Activated CD4-positive, alpha-beta T cell treated with anti-CD3 and anti-CD28 coated beads for 36 hours (primary cell): ENCODE measurements at regions not wholly inside any gene's neighbourhood (a gene's known extent, or its start where the extent isn't known, plus 50 kb on each side); places are given as distances from the start of the nearest gene placed in this dataset.

Source experiments
- ATAC-seq: fragments of 200-7000 bp; cut with Tn5 transposase; one replicate; pipeline ENCODE4 v1.10.0; 2021; ENCODE audit warnings: mild to moderate bottlenecking, moderate library complexity
- CTCF ChIA-PET: fragments of 350-600 bp; sonication (Branson Sonifier 250); formaldehyde crosslinking; loops from one replicate; lab custom pipeline; 2021; ENCODE audit warnings: antibody characterized with exemption; lab: Charles Lee
- POLR2A ChIA-PET: fragments of 350-600 bp; sonication (Branson Sonifier 250); formaldehyde crosslinking; loops from one replicate; lab custom pipeline; 2021; ENCODE audit warnings: antibody characterized with exemption, inconsistent platforms; lab: Charles Lee
- DNase-seq: peaks from one replicate; pipeline ENCODE4 v3.0.0-alpha.2; 2020
- H3K27ac Mint-ChIP-seq: one replicate; pipeline ENCODE4 v1.8.0; 2021; ENCODE audit warnings: mixed read lengths
- H3K27me3 Mint-ChIP-seq: one replicate; pipeline ENCODE4 v1.8.0; 2021; ENCODE audit warnings: mixed read lengths
- H3K36me3 Mint-ChIP-seq: one replicate; pipeline ENCODE4 v1.8.0; 2021; ENCODE audit warnings: low read depth, mixed read lengths
- H3K4me1 Mint-ChIP-seq: one replicate; pipeline ENCODE4 v1.8.0; 2021; ENCODE audit warnings: mixed read lengths
- H3K4me3 Mint-ChIP-seq: one replicate; pipeline ENCODE4 v1.8.0; 2021; ENCODE audit warnings: mild to moderate bottlenecking, moderate library complexity, mixed read lengths
- H3K9me3 Mint-ChIP-seq: one replicate; pipeline ENCODE4 v1.8.0; 2021; ENCODE audit warnings: low read depth, mixed read lengths
- intact Hi-C, 2 experiments: fragments of 100-400 bp; cut with DNase I in 1 of 2; cut with micrococcal nuclease in 1 of 2; formaldehyde crosslinking; loops; one replicate each; pipeline versions ENCODE4 v1.14.2 to v1.15.1; 2022 to 2024; cut with DNase I, micrococcal nuclease

GRCh38 chr5:38022631-38023030 is 182.8 kb upstream of the GDNF start:
- intact Hi-C loops, result no loop called here
- Mint-ChIP-seq H3K27me3 (peaks cover 3% of the 10 kb centered on the region), H3K27ac (no peak overlapping the region), H3K4me3 (no peak overlapping the region), H3K4me1 (no peaks in the 10 kb centered on the region), H3K9me3 (no peaks in the 10 kb centered on the region), H3K36me3 (no peaks in the 10 kb centered on the region)
- DNase-seq (no peak), ATAC-seq (no peak)
- POLR2A ChIA-PET, result no interaction called here
- CTCF ChIA-PET, result no interaction called here

DNA sequence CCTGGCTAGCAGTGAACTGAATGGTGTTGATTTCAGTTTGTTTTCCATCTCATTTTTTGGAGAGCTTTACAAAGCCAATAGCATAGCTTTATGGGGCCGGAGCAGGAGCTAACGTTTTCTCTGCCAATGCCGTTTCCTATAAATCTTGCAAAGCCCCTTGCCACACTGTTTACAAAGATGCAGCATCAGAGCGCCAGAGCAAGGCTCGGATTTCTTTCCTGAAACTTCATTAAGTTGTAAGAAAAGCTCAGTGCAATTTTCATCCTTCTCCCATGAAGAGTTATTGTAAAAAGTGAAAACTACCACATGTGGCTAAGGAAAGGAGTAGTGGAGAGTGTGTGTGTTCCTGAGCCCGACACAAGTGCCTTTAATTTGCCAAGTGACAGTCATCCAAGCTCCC is 178.2 kb upstream of the GDNF start:
- H3K27ac Mint-ChIP-seq, result no peak overlapping the region
- DNase-seq (no peak), ATAC-seq (no peak)
- POLR2A ChIA-PET, result no interaction called here
- no peak overlapping the region for H3K4me3 Mint-ChIP-seq
- no peaks in the 10 kb centered on the region for H3K9me3 Mint-ChIP-seq
- intact Hi-C loops, result no loop called here
- H3K36me3 Mint-ChIP-seq, result no peaks in the 10 kb centered on the region
- H3K27me3 Mint-ChIP-seq, result peaks cover 2% of the 10 kb centered on the region
- H3K4me1 Mint-ChIP-seq, result no peaks in the 10 kb centered on the region
- CTCF ChIA-PET, result interaction anchor here (0.6 kb wide), 1 partner anchor 249 kb away, joined by 3 read pairs; no protein-coding TSS in a partner anchor

DNA sequence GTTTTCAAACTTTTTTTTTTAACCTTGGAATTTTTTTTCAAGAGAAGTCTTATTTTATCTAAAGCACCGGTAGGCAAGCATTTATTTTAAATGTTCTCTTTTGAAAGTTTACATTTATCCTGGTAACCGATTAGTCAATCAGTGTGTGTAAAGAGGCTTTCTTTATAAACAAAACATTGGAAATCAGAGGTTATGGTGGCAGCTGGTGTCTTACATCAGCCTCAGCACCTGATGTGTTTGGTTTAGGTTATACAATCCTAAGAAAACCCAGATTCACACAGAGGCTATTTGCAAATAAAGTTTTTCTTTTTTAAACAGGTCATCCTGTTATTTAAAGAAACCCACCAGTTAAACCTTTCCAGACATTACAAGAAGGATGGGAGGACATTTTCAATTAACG is 173.3 kb upstream of the GDNF start:
- Mint-ChIP-seq H3K4me3 (no peak overlapping the region), H3K27ac (no peak overlapping the region), H3K9me3 (no peaks in the 10 kb centered on the region), H3K36me3 (no peaks in the 10 kb centered on the region), H3K4me1 (no peaks in the 10 kb centered on the region), H3K27me3 (no peaks in the 10 kb centered on the region)
- DNase-seq (no peak), ATAC-seq (no peak)
- ChIA-PET CTCF (no interaction called here), POLR2A (no interaction called here)
- intact Hi-C loops, result no loop called here

- Mint-ChIP-seq H3K27ac (no peak overlapping the region), H3K36me3 (no peaks in the 10 kb centered on the region), H3K4me3 (no peak overlapping the region), H3K4me1 (no peaks in the 10 kb centered on the region), H3K9me3 (no peaks in the 10 kb centered on the region), H3K27me3 (no peaks in the 10 kb centered on the region)
- ChIA-PET CTCF (no interaction called here), POLR2A (no interaction called here)
- ATAC-seq (no peak), DNase-seq (no peak)
- intact Hi-C loops, result no loop called here
Observed at GRCh38 chr5:38011668-38012188, 171.9 kb upstream of the GDNF start.

GRCh38 chr5:38009749-38010358 is 170.0 kb upstream of the GDNF start:
- ATAC-seq, result no peak
- H3K9me3 Mint-ChIP-seq, result peaks cover 2% of the 10 kb centered on the region
- H3K27ac Mint-ChIP-seq, result no peak overlapping the region
- H3K36me3 Mint-ChIP-seq, result no peaks in the 10 kb centered on the region
- no peak for DNase-seq
- no peaks in the 10 kb centered on the region for H3K4me1 Mint-ChIP-seq
- no peak overlapping the region for H3K4me3 Mint-ChIP-seq
- intact Hi-C loops, result no loop called here
- POLR2A ChIA-PET, result no interaction called here
- CTCF ChIA-PET, result no interaction called here
- H3K27me3 Mint-ChIP-seq, result peaks cover 2% of the 10 kb centered on the region

DNA sequence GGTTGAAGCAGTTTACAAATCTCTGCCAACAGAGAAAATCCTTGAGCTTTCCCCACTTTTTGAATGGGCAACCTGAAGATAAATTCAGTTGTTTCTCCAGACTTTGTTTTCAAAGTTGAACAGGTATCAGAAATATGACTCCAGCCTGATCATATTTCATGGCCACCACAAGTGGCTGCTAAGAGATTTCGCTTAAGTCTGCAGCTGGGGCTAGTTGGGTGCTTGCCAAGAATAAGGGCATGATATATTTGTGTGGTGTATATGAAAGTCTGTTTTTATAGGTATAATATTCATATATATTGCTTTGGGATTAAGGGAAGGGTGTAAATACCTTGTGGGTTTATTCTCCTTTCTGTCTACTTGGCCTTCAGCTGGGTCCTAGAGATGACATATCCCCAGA is 168.4 kb upstream of the GDNF start:
- POLR2A ChIA-PET, result no interaction called here
- intact Hi-C loops, result no loop called here
- ATAC-seq (no peak), DNase-seq (no peak)
- no peaks in the 10 kb centered on the region for H3K4me1 Mint-ChIP-seq
- peaks cover 2% of the 10 kb centered on the region for H3K9me3 Mint-ChIP-seq
- CTCF ChIA-PET, result no interaction called here
- H3K4me3 Mint-ChIP-seq, result no peak overlapping the region
- H3K27ac Mint-ChIP-seq, result no peak overlapping the region
- no peaks in the 10 kb centered on the region for H3K36me3 Mint-ChIP-seq
- peaks cover 2% of the 10 kb centered on the region for H3K27me3 Mint-ChIP-seq

GRCh38 chr5:37999593-37999992 is 159.8 kb upstream of the GDNF start:
- Mint-ChIP-seq H3K4me1 (no peaks in the 10 kb centered on the region), H3K9me3 (no peaks in the 10 kb centered on the region), H3K4me3 (no peak overlapping the region), H3K27me3 (no peaks in the 10 kb centered on the region), H3K27ac (no peak overlapping the region), H3K36me3 (no peaks in the 10 kb centered on the region)
- ChIA-PET POLR2A (no interaction called here), CTCF (no interaction called here)
- ATAC-seq (no peak), DNase-seq (no peak)
- intact Hi-C loops, result no loop called here

GRCh38 chr5:37996918-37997317 is 157.1 kb upstream of the GDNF start:
- DNase-seq, result no peak
- no peaks in the 10 kb centered on the region for H3K9me3 Mint-ChIP-seq
- intact Hi-C loops, result no loop called here
- H3K27me3 Mint-ChIP-seq, result no peaks in the 10 kb centered on the region
- no peaks in the 10 kb centered on the region for H3K36me3 Mint-ChIP-seq
- no peaks in the 10 kb centered on the region for H3K4me1 Mint-ChIP-seq
- POLR2A ChIA-PET, result no interaction called here
- no peak for ATAC-seq
- CTCF ChIA-PET, result interaction anchor here (0.9 kb wide), 1 partner anchor 35 kb away, joined by 3 read pairs; no protein-coding TSS in a partner anchor
- H3K4me3 Mint-ChIP-seq, result no peak overlapping the region
- H3K27ac Mint-ChIP-seq, result no peak overlapping the region

DNA sequence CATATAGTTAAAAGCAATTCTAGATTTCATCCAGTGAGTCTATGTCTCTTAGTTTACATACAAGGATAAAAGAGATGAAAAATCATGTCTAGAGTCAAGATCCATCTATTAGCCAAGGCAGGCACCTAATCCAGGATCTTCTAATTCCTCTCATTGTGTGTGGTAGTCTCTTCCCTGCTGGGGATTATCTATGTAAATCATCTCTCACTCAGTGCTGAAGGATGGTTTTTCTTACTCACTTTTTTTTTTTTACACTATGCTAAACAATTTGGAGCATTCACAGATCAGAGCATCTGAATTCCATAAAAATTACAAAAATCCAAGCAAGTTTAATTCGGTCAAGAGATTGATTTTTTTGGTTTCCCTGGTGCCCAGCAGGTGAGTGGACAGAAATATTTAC is 154.9 kb upstream of the GDNF start:
- ChIA-PET POLR2A (no interaction called here), CTCF (no interaction called here)
- intact Hi-C loops, result no loop called here
- no peaks in the 10 kb centered on the region for H3K36me3 Mint-ChIP-seq
- H3K27me3 Mint-ChIP-seq, result peaks cover 5% of the 10 kb centered on the region
- no peaks in the 10 kb centered on the region for H3K4me1 Mint-ChIP-seq
- DNase-seq, result no peak
- no peaks in the 10 kb centered on the region for H3K9me3 Mint-ChIP-seq
- no peak overlapping the region for H3K4me3 Mint-ChIP-seq
- no peak for ATAC-seq
- no peak overlapping the region for H3K27ac Mint-ChIP-seq

DNA sequence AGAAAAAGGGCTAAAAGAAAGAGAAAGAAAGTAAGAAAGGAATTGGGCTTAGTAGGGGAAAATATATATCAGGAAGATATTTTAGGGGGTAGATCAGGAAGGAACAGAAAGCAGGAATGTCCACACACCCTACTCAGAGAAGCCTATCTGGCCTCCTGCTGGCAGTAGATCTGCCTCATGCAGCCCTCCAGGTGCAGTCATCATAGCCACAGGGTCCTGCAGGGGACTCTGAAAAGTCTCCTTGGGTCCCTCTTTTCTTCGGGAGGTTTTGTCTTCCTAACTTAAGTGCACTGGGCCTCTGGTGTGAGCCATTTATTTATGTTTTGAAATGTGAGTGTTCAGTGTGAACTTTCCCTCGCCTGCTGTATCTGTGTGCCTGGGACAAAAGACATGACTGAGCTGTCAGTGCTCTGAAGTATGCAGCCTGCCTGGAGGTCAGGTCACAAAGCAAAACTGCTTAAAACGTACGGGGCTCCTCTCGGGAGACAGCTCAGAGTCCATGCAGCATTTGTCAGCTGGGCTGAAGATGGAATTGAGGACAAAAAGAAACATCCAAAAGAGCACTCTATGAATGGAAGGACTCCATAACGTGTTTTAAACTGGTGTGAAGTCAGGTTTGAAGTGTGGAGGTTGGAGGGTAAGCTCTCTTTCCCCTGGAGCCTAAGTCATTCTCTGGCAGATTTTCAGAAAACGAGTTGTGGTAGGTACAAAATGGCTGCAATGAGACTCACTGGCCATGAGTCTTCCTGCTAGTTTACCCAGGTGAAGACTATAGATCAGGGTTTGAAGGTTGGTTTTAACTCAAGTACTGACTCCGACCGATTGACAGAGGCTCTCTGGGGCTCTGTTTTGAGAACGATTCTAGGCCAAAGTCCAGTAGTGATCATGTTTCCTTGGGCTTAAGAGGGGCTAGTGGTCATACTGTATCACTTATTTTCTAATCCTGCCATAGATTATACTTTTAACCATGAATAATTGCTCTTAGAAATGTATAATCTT is 151.8 kb upstream of the GDNF start:
- DNase-seq, result no peak
- Mint-ChIP-seq H3K4me1 (no peaks in the 10 kb centered on the region), H3K9me3 (no peaks in the 10 kb centered on the region), H3K4me3 (no peak overlapping the region), H3K27ac (no peak overlapping the region), H3K36me3 (no peaks in the 10 kb centered on the region), H3K27me3 (peaks cover 5% of the 10 kb centered on the region)
- intact Hi-C loops, result no loop called here
- ChIA-PET POLR2A (no interaction called here), CTCF (interaction anchor here (0.7 kb wide), 1 partner anchor 15 kb away, joined by 3 read pairs; no protein-coding TSS in a partner anchor)
- no peak for ATAC-seq

DNA sequence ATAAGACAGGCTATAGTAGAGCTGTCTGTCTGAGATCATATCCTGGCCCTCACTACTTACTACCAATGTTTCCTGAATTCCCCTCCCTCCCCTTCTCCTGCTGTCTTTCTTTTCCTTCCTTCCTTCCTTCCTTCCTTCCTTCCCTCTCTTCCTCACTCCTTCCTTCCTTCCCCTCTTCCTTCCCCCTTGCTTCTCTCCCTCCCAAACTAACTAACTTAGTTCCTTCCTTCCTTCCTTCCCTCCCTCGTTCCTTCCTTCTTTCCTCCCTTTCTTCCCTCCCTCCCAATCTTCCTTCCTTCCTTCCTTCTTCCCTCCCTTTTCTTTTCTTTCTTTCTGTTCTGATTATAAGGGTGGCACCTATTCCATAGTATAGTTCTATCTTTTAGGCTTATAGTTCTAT is 150.0 kb upstream of the GDNF start:
- H3K27ac Mint-ChIP-seq, result no peak overlapping the region
- peaks cover 7% of the 10 kb centered on the region for H3K27me3 Mint-ChIP-seq
- ChIA-PET CTCF (interaction anchor here (1.2 kb wide), 1 partner anchor 16 kb away, joined by 3 read pairs; no protein-coding TSS in a partner anchor), POLR2A (no interaction called here)
- H3K4me1 Mint-ChIP-seq, result no peaks in the 10 kb centered on the region
- ATAC-seq (no peak), DNase-seq (no peak)
- intact Hi-C loops, result no loop called here
- H3K4me3 Mint-ChIP-seq, result no peak overlapping the region
- H3K9me3 Mint-ChIP-seq, result no peaks in the 10 kb centered on the region
- H3K36me3 Mint-ChIP-seq, result no peaks in the 10 kb centered on the region
